K562 (cell line): ENCODE measurements at regions not wholly inside any gene's neighbourhood (a gene's known extent, or its start where the extent isn't known, plus 50 kb on each side); places are given as distances from the start of the nearest gene placed in this dataset.

Experiments used
- ATAC-seq: fragments of 200-7000 bp; cut with Tn5 transposase; 3 replicates; pipeline ENCODE4 v1.9.1; 2020; ENCODE audit warnings: moderate library complexity
- BruUV-seq: library from RNA; stranded (reverse); fragments of 400-500 nt; replicated peaks from 2 replicates; lab custom pipeline; 2021; lab: Mats Ljungman, UMichigan
- CTCF ChIA-PET: fragments of 300-600 bp; formaldehyde crosslinking; extraction: SDS; loops from one replicate; lab custom pipeline; 2021; ENCODE audit warnings: low intra/inter-chr PET ratio; lab: Yijun Ruan, JAX
- POLR2A ChIA-PET: fragments of 300-600, 350-650 bp; sonication (Branson Sonifier 250); formaldehyde crosslinking; extraction: SDS; loops from one replicate; lab custom pipeline; 2021; ENCODE audit warnings: antibody characterized with exemption, inconsistent platforms; lab: Yijun Ruan, JAX
- DNase-seq, 4 experiments: peaks; one replicate each; pipeline versions ENCODE4 v3.0.0 to v3.0.0-alpha.2; 2011 to 2018; ENCODE audit warnings: low spot score in 3 of 4, mixed read lengths in 3 of 4; ENCODE audit errors: extremely low read depth in 1 of 4
- FAIRE-seq: peaks from 2 replicates; lab custom pipeline; 2011; peaks lifted over from hg19 to GRCh38; lab: Jason Lieb, UNC
- H2AFZ ChIP-seq: 2 replicates; pipeline ENCODE4 v1.6.0; 2011; ENCODE audit warnings: low read depth, low read length, control low read depth, inconsistent platforms
- H3K27ac ChIP-seq: fragments of 200-600 bp; 3 replicates; pipeline ENCODE4 v1.8.0; 2011; ENCODE audit warnings: low read depth, mild to moderate bottlenecking, control low read depth, inconsistent platforms, low read length, moderate library complexity, mixed read lengths; ENCODE audit errors: extremely low read depth
- H3K27me3 ChIP-seq, 2 experiments: fragments of 300-600 bp in 1 of 2; 2 replicates in 1 of 2; 3 replicates in 1 of 2; pipeline versions ENCODE4 v1.6.0 to v1.8.0; 2011; ENCODE audit warnings: inconsistent platforms in 2 of 2, low read length in 2 of 2, mild to moderate bottlenecking in 1 of 2, mixed read lengths in 1 of 2, moderate library complexity in 1 of 2; ENCODE audit not compliant: control insufficient read depth in 2 of 2, insufficient read depth in 2 of 2
- H3K36me3 ChIP-seq: fragments of 300-600 bp; 3 replicates; pipeline ENCODE4 v1.8.0; 2011; ENCODE audit warnings: mild to moderate bottlenecking, low read length, inconsistent platforms; ENCODE audit not compliant: control insufficient read depth, insufficient read depth
- H3K4me1 ChIP-seq, 2 experiments: fragments of 200-600 bp in 1 of 2; replicated peaks in 1 of 2; 2 replicates in 1 of 2; 3 replicates in 1 of 2; pipeline versions ENCODE4 v1.5.1 to v1.8.0; 2011; ENCODE audit warnings: inconsistent platforms in 2 of 2, low read length in 2 of 2, mild to moderate bottlenecking in 1 of 2, mixed read lengths in 1 of 2, moderate library complexity in 1 of 2; ENCODE audit not compliant: control insufficient read depth in 2 of 2, insufficient read depth in 2 of 2
- H3K4me2 ChIP-seq: 2 replicates; pipeline ENCODE4 v1.6.1; 2011; ENCODE audit warnings: low read length, control low read depth, inconsistent platforms, mixed read lengths; ENCODE audit not compliant: insufficient read depth
- H3K4me3 ChIP-seq: fragments of 200-600 bp; sonication (generic), shearing (Covaris generic); 2 replicates; pipeline ENCODE4 v1.5.1; 2016; ENCODE audit warnings: control low read depth, inconsistent platforms
- H3K79me2 ChIP-seq: fragments of 200-600 bp; 3 replicates; pipeline ENCODE4 v1.8.0; 2011; ENCODE audit warnings: low read length, inconsistent platforms; ENCODE audit not compliant: control insufficient read depth, insufficient read depth
- H3K9ac ChIP-seq, 2 experiments: 2 replicates each; pipeline versions ENCODE4 v1.6.0 to v1.6.1; 2011; ENCODE audit warnings: low read depth in 2 of 2, low read length in 2 of 2, control low read depth in 1 of 2, inconsistent platforms in 1 of 2, mild to moderate bottlenecking in 1 of 2, mixed read lengths in 1 of 2; ENCODE audit not compliant: insufficient read depth in 1 of 2
- H3K9me1 ChIP-seq: one replicate; pipeline ENCODE4 v1.6.0; 2011; ENCODE audit warnings: inconsistent platforms, mild to moderate bottlenecking, low read length, moderate library complexity; ENCODE audit not compliant: control insufficient read depth, insufficient read depth
- H3K9me3 ChIP-seq: replicated peaks from 2 replicates; pipeline ENCODE4 v1.5.1; 2011; ENCODE audit warnings: low read depth, low read length, inconsistent platforms; ENCODE audit not compliant: control insufficient read depth, insufficient read depth
- H4K20me1 ChIP-seq: replicated peaks from 2 replicates; pipeline ENCODE4 v1.6.1; 2011; ENCODE audit warnings: low read length, inconsistent platforms, mixed read lengths; ENCODE audit not compliant: control insufficient read depth, insufficient read depth
- ARNT ChIP-seq, 2 experiments: fragments of 450-650 bp; IDR thresholded peaks; 2 replicates each; pipeline ENCODE4 v1.6.1; 2016; ENCODE audit warnings: mild to moderate bottlenecking in 1 of 2
- EGR1 ChIP-seq: fragments of 450-650 bp; conservative IDR thresholded peaks from 2 replicates; pipeline ENCODE4 v1.6.1; 2017; ENCODE audit warnings: mild to moderate bottlenecking
- MAZ ChIP-seq, 2 experiments: fragments of 450-650 bp in 1 of 2; sonication (generic) in 1 of 2; formaldehyde crosslinking; IDR thresholded peaks in 1 of 2; conservative IDR thresholded peaks in 1 of 2; 2 replicates each; pipeline versions ENCODE4 v1.4.0 to v1.5.0; 2020; ENCODE audit warnings: mild to moderate bottlenecking in 1 of 2, missing genetic modification reagents in 1 of 2
- RCOR1 ChIP-seq, 2 experiments: IDR thresholded peaks; 2 replicates each; pipeline ENCODE4 v1.6.1; 2012; ENCODE audit warnings: low read depth in 2 of 2, low read length in 2 of 2, borderline replicate concordance in 1 of 2, improper control_type of control experiment in 1 of 2
- ZNF668 ChIP-seq: fragments of 250-450 bp; sonication (Bioruptor Pico); IDR thresholded peaks from 2 replicates; pipeline ENCODE4 v1.8.0; 2022; ENCODE audit warnings: mild to moderate bottlenecking, inconsistent platforms
- WGBS: fragments of 100-300 bp; shearing (Covaris generic); methylation state at CpG from one replicate; pipeline ENCODE4 v1.1.6; 2016; ENCODE audit warnings: low coverage, mixed read lengths; ENCODE audit not compliant: insufficient coverage; ENCODE audit errors: missing lambda C conversion rate; 5-methylcytosine and 5-hydroxymethylcytosine counted together
- in situ Hi-C: fragments of 300-500 bp; cut with MboI; formaldehyde crosslinking; loops from 4 replicates; pipeline ENCODE4 v1.15.0; 2018; ENCODE audit warnings: inconsistent platforms, mixed read lengths
- intact Hi-C: fragments of 100-400 bp; cut with micrococcal nuclease; formaldehyde crosslinking; loops from 2 replicates; pipeline ENCODE4 v1.14.2; 2022
- TF ChIP-seq, protein P1 (sequence below): fragments of 250-450 bp; sonication (Bioruptor Pico); IDR thresholded peaks from 2 replicates; pipeline ENCODE4 v1.9.0; 2021; ENCODE audit warnings: mild to moderate bottlenecking

GRCh38 chr5:13412040-13412595 is 532.4 kb downstream of the DNAH5 start:
- Histone ChIP-seq H3K4me2 (no peak overlapping the region), H3K9me1 (no peaks in the 10 kb centered on the region), H3K9me3 (no peaks in the 10 kb centered on the region; the same call in none of the 2 replicates), H3K27me3 (no peaks in the 10 kb centered on the region), H3K79me2 (no peaks in the 10 kb centered on the region), H2AFZ (no peak overlapping the region), H4K20me1 (no peaks in the 10 kb centered on the region), H3K36me3 (no peaks in the 10 kb centered on the region), H3K9ac (no peak overlapping the region), H3K4me1 (no peaks in the 10 kb centered on the region), H3K4me3 (no peak overlapping the region), H3K27ac (no peak overlapping the region)
- WGBS, result 2% methylated on average over 6 of the region's 6 CpGs
- no peak for TF ChIP-seq RCOR1 (IDR thresholded peaks at IDR 0.05; ENCODE audit: borderline replicate concordance in 1 of 2, low read depth in 2 of 2, low read length in 2 of 2)
- in situ Hi-C loops, result no loop called here
- DNase-seq (no peak), ATAC-seq (no peak), FAIRE-seq (no peak)
- no TSS peak for BruUV-seq
- ChIA-PET CTCF (no interaction called here), POLR2A (no interaction called here)
- intact Hi-C loops, result no loop called here

DNA sequence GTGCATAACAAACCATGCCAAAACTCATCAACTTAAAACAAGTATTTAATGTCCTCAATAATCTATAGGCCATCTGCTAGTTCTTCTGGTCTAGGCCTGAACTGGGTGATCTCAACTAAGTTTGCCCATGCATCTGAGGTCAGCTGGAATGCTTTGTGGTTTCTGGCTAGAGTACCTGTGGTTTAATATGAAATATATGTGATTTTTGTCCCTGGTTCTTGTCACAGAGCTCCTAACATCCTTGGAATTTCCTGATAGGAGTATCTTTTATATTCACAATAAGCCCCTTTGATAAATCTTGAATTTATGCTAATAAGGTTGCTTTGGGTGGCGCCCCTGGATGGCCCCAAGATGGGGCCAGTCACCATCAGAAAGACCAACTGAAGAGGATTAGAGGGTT is 535.9 kb downstream of the DNAH5 start:
- TF ChIP-seq MAZ (CRISPR knock-in tag; conservative IDR thresholded peaks at IDR 0.05 in 1 of 2, IDR thresholded peaks at IDR 0.05 in 1 of 2) (no peak), ARNT (IDR thresholded peaks at IDR 0.05) (no peak), EGR1 (no peak), ZNF668 (no peak)
- TF ChIP-seq, protein P1, sequence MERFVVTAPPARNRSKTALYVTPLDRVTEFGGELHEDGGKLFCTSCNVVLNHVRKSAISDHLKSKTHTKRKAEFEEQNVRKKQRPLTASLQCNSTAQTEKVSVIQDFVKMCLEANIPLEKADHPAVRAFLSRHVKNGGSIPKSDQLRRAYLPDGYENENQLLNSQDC (CRISPR knock-in tag), result no peak
- BruUV-seq, result no TSS peak
- Histone ChIP-seq H3K79me2 (no peaks in the 10 kb centered on the region), H3K27me3 (no peaks in the 10 kb centered on the region), H3K4me2 (no peak overlapping the region), H3K4me1 (no peaks in the 10 kb centered on the region), H3K4me3 (no peak overlapping the region), H3K36me3 (no peaks in the 10 kb centered on the region), H2AFZ (no peak overlapping the region), H3K9me1 (no peaks in the 10 kb centered on the region), H3K27ac (no peak overlapping the region), H4K20me1 (no peaks in the 10 kb centered on the region), H3K9me3 (no peaks in the 10 kb centered on the region; the same call in none of the 2 replicates), H3K9ac (no peak overlapping the region)
- 0% methylated on average over 1 of the region's 1 CpG for WGBS
- in situ Hi-C loops, result no loop called here
- ChIA-PET POLR2A (no interaction called here), CTCF (no interaction called here)
- FAIRE-seq, result no peak
- no peak for ATAC-seq
- no peak for DNase-seq
- intact Hi-C loops, result no loop called here
